GM23338 (cell line): ENCODE measurements at regions not wholly inside any gene's neighbourhood (a gene's known extent, or its start where the extent isn't known, plus 50 kb on each side); places are given as distances from the start of the nearest gene placed in this dataset.

Source experiments
- ATAC-seq: fragments of 200-7000 bp; cut with Tn5 transposase; 3 replicates; pipeline ENCODE4 v1.9.1; 2020
- DNase-seq: peaks from one replicate; pipeline ENCODE4 v3.0.0-alpha.2; 2015; ENCODE audit warnings: low spot score
- H2AFZ ChIP-seq: fragments of 200-600 bp; sonication (generic); 2 replicates; pipeline ENCODE4 v1.8.0; 2016; ENCODE audit warnings: antibody characterized with exemption, mild to moderate bottlenecking, moderate library complexity
- H3F3A ChIP-seq: fragments of 200-600 bp; sonication (generic); replicated peaks from 2 replicates; pipeline ENCODE4 v1.8.0; 2017; ENCODE audit warnings: antibody characterized with exemption, mixed run types, low read depth
- H3K27ac ChIP-seq: fragments of 200-600 bp; sonication (generic); 2 replicates; pipeline ENCODE4 v1.6.1; 2016; ENCODE audit warnings: low read depth
- H3K27me3 ChIP-seq: fragments of 200-600 bp; sonication (generic); 2 replicates; pipeline ENCODE4 v1.8.0; 2016; ENCODE audit warnings: mild to moderate bottlenecking, mixed run types, moderate library complexity; ENCODE audit not compliant: insufficient read depth
- H3K36me3 ChIP-seq: fragments of 200-600 bp; sonication (generic); 2 replicates; pipeline ENCODE4 v1.8.0; 2016; ENCODE audit warnings: mild to moderate bottlenecking; ENCODE audit not compliant: insufficient read depth
- H3K4me1 ChIP-seq: fragments of 200-600 bp; sonication (generic); 2 replicates; pipeline ENCODE4 v1.8.0; 2016; ENCODE audit warnings: mild to moderate bottlenecking, moderate library complexity; ENCODE audit not compliant: insufficient read depth
- H3K4me2 ChIP-seq: fragments of 200-600 bp; sonication (generic); 2 replicates; pipeline ENCODE4 v1.7.1; 2017; ENCODE audit warnings: mixed run types
- H3K4me3 ChIP-seq: fragments of 200-600 bp; sonication (generic); 2 replicates; pipeline ENCODE4 v1.6.1; 2016; ENCODE audit warnings: mixed run types
- H3K79me2 ChIP-seq: fragments of 200-600 bp; sonication (generic); replicated peaks from 2 replicates; pipeline ENCODE4 v1.8.0; 2017; ENCODE audit warnings: mild to moderate bottlenecking; ENCODE audit not compliant: insufficient read depth
- H3K9me2 ChIP-seq: fragments of 200-600 bp; sonication (generic); 2 replicates; pipeline ENCODE4 v1.8.0; 2017; ENCODE audit not compliant: insufficient read depth
- H4K20me1 ChIP-seq: fragments of 200-600 bp; sonication (generic); replicated peaks from 2 replicates; pipeline ENCODE4 v1.8.0; 2017; ENCODE audit warnings: mild to moderate bottlenecking; ENCODE audit not compliant: insufficient read depth
- H3K27ac Mint-ChIP-seq: 2 replicates; pipeline ENCODE4 v1.8.0; 2020; ENCODE audit warnings: inconsistent platforms, mild to moderate bottlenecking, moderate library complexity, mixed read lengths
- H3K27me3 Mint-ChIP-seq: 3 replicates; pipeline ENCODE4 v1.8.0; 2022; ENCODE audit warnings: low read depth, mild to moderate bottlenecking, moderate library complexity, mixed read lengths, inconsistent platforms; ENCODE audit not compliant: insufficient read depth, poor library complexity
- H3K36me3 Mint-ChIP-seq: 3 replicates; pipeline ENCODE4 v1.8.0; 2021; ENCODE audit warnings: low read depth, mild to moderate bottlenecking, inconsistent platforms, moderate library complexity, mixed read lengths
- H3K4me1 Mint-ChIP-seq: 3 replicates; pipeline ENCODE4 v1.8.0; 2020; ENCODE audit warnings: mild to moderate bottlenecking, inconsistent platforms, mixed read lengths
- H3K4me3 Mint-ChIP-seq: 3 replicates; pipeline ENCODE4 v1.8.0; 2021; ENCODE audit warnings: moderate library complexity, mild to moderate bottlenecking, inconsistent platforms, mixed read lengths
- H3K9me3 Mint-ChIP-seq: 3 replicates; pipeline ENCODE4 v1.8.0; 2020; ENCODE audit warnings: moderate library complexity, mild to moderate bottlenecking, inconsistent platforms, mixed read lengths
- CREB1 ChIP-seq: fragments of 250-450 bp; sonication (Bioruptor Pico); IDR thresholded peaks from 2 replicates; pipeline ENCODE4 v1.5.0; 2020; ENCODE audit warnings: low read depth, mild to moderate bottlenecking, moderate library complexity
- CTCF ChIP-seq, 2 experiments: fragments of 200-600 bp in 1 of 2; sonication (generic) in 1 of 2; conservative IDR thresholded peaks; 2 replicates each; pipeline versions ENCODE4 v1.5.1 to v1.6.1; 2016 to 2017; ENCODE audit warnings: antibody characterized with exemption in 2 of 2, low read depth in 2 of 2, mild to moderate bottlenecking in 2 of 2, moderate library complexity in 1 of 2
- ETS1 ChIP-seq: IDR thresholded peaks from 2 replicates; pipeline ENCODE4 v1.6.1; 2016; ENCODE audit warnings: antibody characterized with exemption
- EZH2 ChIP-seq: fragments of 200-600 bp; sonication (generic); IDR thresholded peaks from one replicate; pipeline ENCODE4 v1.8.0; 2017; ENCODE audit warnings: antibody characterized with exemption, mild to moderate bottlenecking, low read depth; ENCODE audit not compliant: unreplicated experiment
- JUNB ChIP-seq: IDR thresholded peaks from one replicate; pipeline ENCODE4 v1.6.1; 2016; ENCODE audit warnings: antibody characterized with exemption; ENCODE audit not compliant: unreplicated experiment
- NANOG ChIP-seq: IDR thresholded peaks from 2 replicates; pipeline ENCODE4 v1.6.1; 2016; ENCODE audit warnings: antibody characterized with exemption, borderline replicate concordance
- POLR2AphosphoS5 ChIP-seq: IDR thresholded peaks from 2 replicates; pipeline ENCODE4 v1.6.1; 2016; ENCODE audit warnings: antibody characterized with exemption, low read depth
- REST ChIP-seq: IDR thresholded peaks from one replicate; pipeline ENCODE4 v1.6.1; 2018; ENCODE audit warnings: antibody characterized with exemption; ENCODE audit not compliant: unreplicated experiment
- STAT1 ChIP-seq: IDR thresholded peaks from one replicate; pipeline ENCODE4 v1.6.1; 2016; ENCODE audit warnings: antibody characterized with exemption; ENCODE audit not compliant: unreplicated experiment
- ZNF114 ChIP-seq: fragments of 250-450 bp; sonication (Bioruptor Pico); IDR thresholded peaks from 2 replicates; pipeline ENCODE4 v1.5.0; 2020; ENCODE audit warnings: mild to moderate bottlenecking, moderate library complexity
- ZNF331 ChIP-seq: fragments of 250-450 bp; sonication (Bioruptor Pico); IDR thresholded peaks from 2 replicates; pipeline ENCODE4 v1.5.0; 2020; ENCODE audit warnings: low read depth, mild to moderate bottlenecking, moderate library complexity

GRCh38 chr11:106271086-106271485 is 193.6 kb downstream of the AASDHPPT start (continued):
- TF ChIP-seq ZNF114 (CRISPR knock-in tag) (no peak), STAT1 (no peak), ZNF331 (CRISPR knock-in tag) (no peak), NANOG (no peak), CTCF (conservative IDR thresholded peaks at IDR 0.05; ENCODE audit: low read depth in 2 of 2) (no peak), EZH2 (no peak), CREB1 (CRISPR knock-in tag) (no peak), ETS1 (no peak), REST (no peak)

DNA sequence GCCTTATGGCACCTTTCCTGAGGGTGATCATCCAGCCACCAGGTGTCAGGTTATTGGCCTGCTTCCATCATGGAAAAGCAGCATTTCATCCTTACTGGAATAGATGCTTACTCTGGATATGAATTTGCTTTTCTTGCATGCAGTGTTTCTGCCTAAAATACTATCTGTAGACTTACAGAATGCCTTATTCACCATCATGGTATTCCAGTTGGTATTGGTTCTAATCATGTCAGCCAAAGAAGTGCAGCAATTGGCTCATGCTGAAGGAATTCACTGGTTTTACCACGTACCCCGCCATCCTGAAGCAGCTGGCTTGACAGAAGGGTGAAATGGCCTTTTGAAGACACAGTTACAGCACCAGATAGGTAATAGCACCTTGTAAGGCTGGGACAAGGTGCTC is 194.2 kb downstream of the AASDHPPT start:
- H3K36me3 ChIP-seq = no peaks in the 10 kb centered on the region
- no peak overlapping the region for H3K4me2 ChIP-seq
- H3K27me3 ChIP-seq = no peaks in the 10 kb centered on the region
- Mint-ChIP-seq H3K4me1 (peaks cover 8% of the 10 kb centered on the region), H3K27me3 (peaks cover 2% of the 10 kb centered on the region), H3K4me3 (no peak overlapping the region), H3K36me3 (peaks cover 3% of the 10 kb centered on the region; the same call in 1 of the 3 replicates), H3K9me3 (peaks cover 23% of the 10 kb centered on the region), H3K27ac (no peak overlapping the region)
- TF ChIP-seq JUNB = no peak
- TF ChIP-seq CTCF (conservative IDR thresholded peaks at IDR 0.05; ENCODE audit: low read depth in 2 of 2) = peak; percentile 17 to 27; a peak in 1 of 4 replicates
- TF ChIP-seq POLR2AphosphoS5 = no peak
- no peak overlapping the region for H3K27ac ChIP-seq
- H3K4me3 ChIP-seq = no peak overlapping the region
- H3K9me2 ChIP-seq = no peaks in the 10 kb centered on the region
- ATAC-seq = no peak
- H2AFZ ChIP-seq = peak overlapping the region; percentile 6; the same call in 1 of the 2 replicates
- no peak for DNase-seq
- no peaks in the 10 kb centered on the region for H3F3A ChIP-seq
- no peaks in the 10 kb centered on the region for H3K79me2 ChIP-seq
- peaks cover 10% of the 10 kb centered on the region for H3K4me1 ChIP-seq
- no peaks in the 10 kb centered on the region for H4K20me1 ChIP-seq
